Esophagus squamous epithelium (tissue), 5 donors: ENCODE measurements at regions not wholly inside any gene's neighbourhood (a gene's known extent, or its start where the extent isn't known, plus 50 kb on each side); places are given as distances from the start of the nearest gene placed in this dataset.

Experiments used
- DNase-seq: peaks from one replicate; lab custom pipeline; 2025; lab: John Stamatoyannopoulos, UW
- H3K27ac ChIP-seq, 4 donors: fragments of 200-600 bp; sonication (generic); one replicate each; pipeline ENCODE4 v1.5.1; 2016 to 2019; ENCODE audit warnings: mild to moderate bottlenecking in 1 of 4
- H3K27me3 ChIP-seq, 4 donors: fragments of 200-600 bp; sonication (generic); 1 replicate in 3 of 4; 2 replicates in 1 of 4; pipeline versions ENCODE4 v1.5.1 to v1.6.0; 2017 to 2021; ENCODE audit warnings: antibody characterized with exemption in 1 of 4
- H3K36me3 ChIP-seq, 3 donors: fragments of 200-600 bp; sonication (generic); one replicate each; pipeline ENCODE4 v1.5.1; 2016 to 2019
- H3K4me1 ChIP-seq, 3 donors: fragments of 200-600 bp; sonication (generic); one replicate each; pipeline ENCODE4 v1.5.1; 2017 to 2019
- H3K4me3 ChIP-seq, 4 donors: fragments of 200-600 bp; sonication (generic); 1 replicate in 3 of 4; 2 replicates in 1 of 4; pipeline ENCODE4 v1.5.1; 2016 to 2019; ENCODE audit warnings: mild to moderate bottlenecking in 2 of 4, moderate library complexity in 1 of 4
- H3K9me3 ChIP-seq, 3 donors: fragments of 200-600 bp; sonication (generic); one replicate each; pipeline ENCODE4 v1.5.1; 2016 to 2019
- CTCF ChIP-seq, 6 experiments: fragments of 450-650 bp in 4 of 6; fragments of 200-600 bp in 2 of 6; sonication (generic) in 2 of 6; IDR thresholded peaks; one replicate each; pipeline ENCODE4 v1.5.1; 2016 to 2019; ENCODE audit warnings: antibody characterized with exemption in 6 of 6, mild to moderate bottlenecking in 4 of 6, moderate library complexity in 4 of 6
- POLR2A ChIP-seq, 4 donors: fragments of 450-650 bp; IDR thresholded peaks; one replicate each; pipeline ENCODE4 v1.6.1; 2017; ENCODE audit warnings: antibody characterized with exemption in 4 of 4, mild to moderate bottlenecking in 4 of 4, moderate library complexity in 3 of 4
- WGBS, 2 donors: methylation state at CpG; one replicate each; pipeline ENCODE4 v1.1.5; 2018; 5-methylcytosine and 5-hydroxymethylcytosine counted together
- intact Hi-C: fragments of 100-400 bp; cut with DNase I; formaldehyde crosslinking; loops from one replicate; pipeline ENCODE4 v1.15.0; 2022
- donor health status: DM: yes; HTN: yes; CAD: no.

- WGBS, 2 donors = 75 to 76% methylated on average over 4 to 5 of the region's 5 CpGs
These were observed 97.1 kb upstream of the ATP10A start for GRCh38 chr15:25960273-25960672.

GRCh38 chr15:25959100-25959499 lies 96.0 kb upstream of the ATP10A start:
- Histone ChIP-seq H3K4me1 (no peaks in the 10 kb centered on the region), H3K27me3 (no peaks in the 10 kb centered on the region), H3K4me3 (no peak overlapping the region), H3K27ac (no peak overlapping the region), H3K36me3 (no peaks in the 10 kb centered on the region), H3K9me3 (no peaks in the 10 kb centered on the region)
- intact Hi-C loops = no loop called here
- no peak for TF ChIP-seq CTCF (IDR thresholded peaks at IDR 0.05)
- no peak for TF ChIP-seq POLR2A (IDR thresholded peaks at IDR 0.05)
- DNase-seq = no peak
- WGBS, 2 donors = 71% methylated on average over 1 of the region's 1 CpG

More at GRCh38 chr15:25960273-25960672, 97.1 kb upstream of the ATP10A start:
- TF ChIP-seq POLR2A (IDR thresholded peaks at IDR 0.05) (no peak), CTCF (IDR thresholded peaks at IDR 0.05) (no peak)
- Histone ChIP-seq H3K27me3 (no peaks in the 10 kb centered on the region), H3K27ac (no peak overlapping the region), H3K36me3 (no peaks in the 10 kb centered on the region), H3K4me3 (no peak overlapping the region), H3K9me3 (no peaks in the 10 kb centered on the region), H3K4me1 (no peaks in the 10 kb centered on the region)
- intact Hi-C loops = no loop called here
- DNase-seq = no peak

- intact Hi-C loops = no loop called here
- no peaks in the 10 kb centered on the region for H3K36me3 ChIP-seq
- no peak for DNase-seq
- no peaks in the 10 kb centered on the region for H3K9me3 ChIP-seq
- no peak for TF ChIP-seq POLR2A (IDR thresholded peaks at IDR 0.05)
- TF ChIP-seq CTCF (IDR thresholded peaks at IDR 0.05) = no peak
- WGBS, 2 donors = 90 to 97% methylated on average over 2 of the region's 2 CpGs
- no peak overlapping the region for H3K27ac ChIP-seq
- H3K4me3 ChIP-seq = no peak overlapping the region
- no peaks in the 10 kb centered on the region for H3K27me3 ChIP-seq
- H3K4me1 ChIP-seq = no peaks in the 10 kb centered on the region
These were observed 92.5 kb upstream of the ATP10A start for GRCh38 chr15:25955628-25956027.

GRCh38 chr15:25954398-25954797 lies 91.3 kb upstream of the ATP10A start:
- Histone ChIP-seq H3K27me3 (no peaks in the 10 kb centered on the region), H3K36me3 (no peaks in the 10 kb centered on the region), H3K4me1 (no peaks in the 10 kb centered on the region), H3K27ac (no peak overlapping the region), H3K4me3 (no peak overlapping the region), H3K9me3 (no peaks in the 10 kb centered on the region)
- intact Hi-C loops = no loop called here
- DNase-seq = no peak
- no peak for TF ChIP-seq POLR2A (IDR thresholded peaks at IDR 0.05)
- no peak for TF ChIP-seq CTCF (IDR thresholded peaks at IDR 0.05)
- WGBS, 2 donors = 50 to 56% methylated on average over 4 of the region's 4 CpGs

- Histone ChIP-seq H3K4me3 (no peak overlapping the region), H3K27ac (no peak overlapping the region), H3K36me3 (no peaks in the 10 kb centered on the region), H3K4me1 (no peaks in the 10 kb centered on the region), H3K27me3 (no peaks in the 10 kb centered on the region), H3K9me3 (no peaks in the 10 kb centered on the region)
- TF ChIP-seq CTCF (IDR thresholded peaks at IDR 0.05) (no peak), POLR2A (IDR thresholded peaks at IDR 0.05) (no peak)
- intact Hi-C loops = no loop called here
- no peak for DNase-seq
- 71 to 86% methylated on average over 2 of the region's 2 CpGs for WGBS, 2 donors
These were observed 86.9 kb upstream of the ATP10A start for GRCh38 chr15:25950014-25950413.
